H9 (cell line): ENCODE measurements at regions not wholly inside any gene's neighbourhood (a gene's known extent, or its start where the extent isn't known, plus 50 kb on each side); places are given as distances from the start of the nearest gene placed in this dataset.

Source experiments
- DNase-seq: peaks from one replicate; pipeline ENCODE4 v3.0.0-alpha.2; 2017
- H2AFZ ChIP-seq: one replicate; pipeline ENCODE4 v1.6.1; 2013; ENCODE audit warnings: mild to moderate bottlenecking, low read length, control low read depth, moderate library complexity
- H2AK5ac ChIP-seq: 2 replicates; pipeline ENCODE4 v1.6.1; 2013; ENCODE audit warnings: low read length, control low read depth, mixed read lengths; ENCODE audit not compliant: insufficient read length
- H2BK120ac ChIP-seq: one replicate; pipeline ENCODE4 v1.6.1; 2013; ENCODE audit warnings: low read depth, mild to moderate bottlenecking, low read length, control low read depth, inconsistent platforms; ENCODE audit not compliant: poor library complexity, severe bottlenecking
- H2BK12ac ChIP-seq: 2 replicates; pipeline ENCODE4 v1.6.1; 2013; ENCODE audit warnings: low read length, control low read depth, mixed read lengths, low read depth; ENCODE audit not compliant: insufficient read length
- H2BK15ac ChIP-seq: 2 replicates; pipeline ENCODE4 v1.6.1; 2013; ENCODE audit warnings: low read depth, low read length, control low read depth
- H2BK20ac ChIP-seq: one replicate; pipeline ENCODE4 v1.6.1; 2013; ENCODE audit warnings: low read depth, mild to moderate bottlenecking, low read length, control low read depth, inconsistent platforms; ENCODE audit not compliant: poor library complexity, severe bottlenecking
- H2BK5ac ChIP-seq: 2 replicates; pipeline ENCODE4 v1.6.1; 2013; ENCODE audit warnings: low read length, control low read depth, mixed read lengths; ENCODE audit not compliant: insufficient read length
- H3K14ac ChIP-seq: 2 replicates; pipeline ENCODE4 v1.6.1; 2013; ENCODE audit warnings: low read length, control low read depth; ENCODE audit not compliant: insufficient read depth
- H3K18ac ChIP-seq: 2 replicates; pipeline ENCODE4 v1.6.1; 2013; ENCODE audit warnings: low read depth, mild to moderate bottlenecking, mixed read lengths, low read length, control low read depth; ENCODE audit not compliant: insufficient read length
- H3K23ac ChIP-seq: 2 replicates; pipeline ENCODE4 v1.6.1; 2013; ENCODE audit warnings: low read length, control low read depth, mixed read lengths, low read depth; ENCODE audit not compliant: insufficient read length
- H3K23me2 ChIP-seq: 2 replicates; pipeline ENCODE4 v1.6.1; 2013; ENCODE audit warnings: low read depth, mild to moderate bottlenecking, mixed read lengths, low read length, control low read depth; ENCODE audit not compliant: insufficient read length, poor library complexity, severe bottlenecking
- H3K27ac ChIP-seq: 2 replicates; pipeline ENCODE4 v1.5.1; 2013; ENCODE audit warnings: low read length, control low read depth, mixed read lengths, low read depth; ENCODE audit not compliant: insufficient read length
- H3K27me3 ChIP-seq: 2 replicates; pipeline ENCODE4 v1.6.1; 2013; ENCODE audit warnings: low read length, control low read depth, inconsistent platforms; ENCODE audit not compliant: insufficient read depth
- H3K4ac ChIP-seq: 2 replicates; pipeline ENCODE4 v1.6.1; 2013; ENCODE audit warnings: low read depth, mild to moderate bottlenecking, control low read depth, inconsistent platforms, low read length, moderate library complexity
- H3K4me1 ChIP-seq: 2 replicates; pipeline ENCODE4 v1.6.1; 2013; ENCODE audit warnings: low read length, control low read depth, inconsistent platforms; ENCODE audit not compliant: insufficient read depth
- H3K4me2 ChIP-seq: 2 replicates; pipeline ENCODE4 v1.6.1; 2013; ENCODE audit warnings: low read length, control low read depth, mixed read lengths; ENCODE audit not compliant: insufficient read length, insufficient read depth
- H3K56ac ChIP-seq: 2 replicates; pipeline ENCODE4 v1.6.1; 2013; ENCODE audit warnings: low read depth, mild to moderate bottlenecking, mixed read lengths, low read length, control low read depth; ENCODE audit not compliant: insufficient read length
- H3K79me1 ChIP-seq: 2 replicates; pipeline ENCODE4 v1.6.1; 2013; ENCODE audit warnings: low read depth, mild to moderate bottlenecking, moderate library complexity, low read length, control low read depth, inconsistent platforms; ENCODE audit not compliant: insufficient read depth, poor library complexity, severe bottlenecking
- H3K79me2 ChIP-seq: 2 replicates; pipeline ENCODE4 v1.6.1; 2013; ENCODE audit warnings: low read length, control low read depth, inconsistent platforms; ENCODE audit not compliant: insufficient read depth
- H3K9ac ChIP-seq: 2 replicates; pipeline ENCODE4 v1.6.1; 2013; ENCODE audit warnings: low read length, control low read depth, mixed read lengths; ENCODE audit not compliant: insufficient read length; ENCODE audit errors: extremely low read depth
- H3K9me3 ChIP-seq: one replicate; pipeline ENCODE4 v1.6.1; 2013; ENCODE audit warnings: low read depth, low read length, inconsistent platforms; ENCODE audit not compliant: control insufficient read depth
- H3T11ph ChIP-seq: one replicate; pipeline ENCODE4 v1.6.1; 2013; ENCODE audit warnings: mild to moderate bottlenecking, low read length, control low read depth, inconsistent platforms
- H4K20me1 ChIP-seq: one replicate; pipeline ENCODE4 v1.6.1; 2013; ENCODE audit not compliant: control insufficient read depth, insufficient read length, insufficient read depth
- H4K5ac ChIP-seq: 2 replicates; pipeline ENCODE4 v1.6.1; 2013; ENCODE audit warnings: low read depth, mild to moderate bottlenecking, mixed read lengths, low read length, control low read depth; ENCODE audit not compliant: insufficient read length
- H4K8ac ChIP-seq: replicated peaks from 2 replicates; pipeline ENCODE4 v1.6.1; 2013; ENCODE audit warnings: low read length, control low read depth, mixed read lengths, low read depth; ENCODE audit not compliant: insufficient read length
- H4K91ac ChIP-seq: 2 replicates; pipeline ENCODE4 v1.6.1; 2013; ENCODE audit warnings: low read depth, mild to moderate bottlenecking, moderate library complexity, mixed read lengths, low read length, control low read depth; ENCODE audit not compliant: insufficient read length
- H3K27ac Mint-ChIP-seq, 3 experiments: 2 replicates in 2 of 3; 3 replicates in 1 of 3; pipeline ENCODE4 v1.8.0; 2020 to 2021; ENCODE audit warnings: mixed read lengths in 3 of 3, mild to moderate bottlenecking in 1 of 3, moderate library complexity in 1 of 3
- H3K27me3 Mint-ChIP-seq: 2 replicates; pipeline ENCODE4 v1.8.0; 2021; ENCODE audit warnings: low read depth, mild to moderate bottlenecking, moderate library complexity, mixed read lengths
- H3K36me3 Mint-ChIP-seq, 3 experiments: 2 replicates in 2 of 3; 3 replicates in 1 of 3; pipeline ENCODE4 v1.8.0; 2020 to 2021; ENCODE audit warnings: low read depth in 3 of 3, mixed read lengths in 3 of 3; ENCODE audit not compliant: insufficient read depth in 1 of 3
- H3K4me1 Mint-ChIP-seq, 2 experiments: 2 replicates each; pipeline ENCODE4 v1.8.0; 2020; ENCODE audit warnings: mixed read lengths in 2 of 2
- H3K4me3 Mint-ChIP-seq, 2 experiments: 2 replicates in 1 of 2; 3 replicates in 1 of 2; pipeline ENCODE4 v1.8.0; 2020 to 2021; ENCODE audit warnings: mild to moderate bottlenecking in 2 of 2, mixed read lengths in 2 of 2, moderate library complexity in 1 of 2
- H3K9me3 Mint-ChIP-seq, 2 experiments: 2 replicates in 1 of 2; 3 replicates in 1 of 2; pipeline ENCODE4 v1.8.0; 2020; ENCODE audit warnings: mild to moderate bottlenecking in 2 of 2, mixed read lengths in 2 of 2, moderate library complexity in 1 of 2
- CTCF ChIP-seq: fragments of 200-600 bp; sonication (generic); conservative IDR thresholded peaks from 3 replicates; pipeline ENCODE4 v1.8.0; 2021; ENCODE audit warnings: antibody characterized with exemption, mild to moderate bottlenecking
- WGBS: extraction: QIAGEN DNeasy Blood & Tissue Kit; methylation state at CpG from one replicate; pipeline ENCODE4 v1.1.7; 2013; ENCODE audit warnings: missing lambda C conversion rate, low lambda C conversion rate, mixed read lengths; ENCODE audit not compliant: insufficient read length; ENCODE audit errors: extremely low coverage; 5-methylcytosine and 5-hydroxymethylcytosine counted together

- H3K9me3 ChIP-seq, result no peaks in the 10 kb centered on the region
- no peaks in the 10 kb centered on the region for H4K20me1 ChIP-seq
- no peak overlapping the region for H4K91ac ChIP-seq
- no peak overlapping the region for H3K27ac ChIP-seq
- no peaks in the 10 kb centered on the region for H3K36me3 Mint-ChIP-seq
- H3T11ph ChIP-seq, result no peak overlapping the region
- no peak overlapping the region for H2BK5ac ChIP-seq
- no peak overlapping the region for H2BK15ac ChIP-seq
- no peak overlapping the region for H3K4me3 Mint-ChIP-seq
- H2BK120ac ChIP-seq, result no peak overlapping the region
- no peak overlapping the region for H3K56ac ChIP-seq
- no peak overlapping the region for H3K9ac ChIP-seq
- no peak overlapping the region for H2AFZ ChIP-seq
- no peaks in the 10 kb centered on the region for H3K27me3 ChIP-seq
- no peaks in the 10 kb centered on the region for H3K9me3 Mint-ChIP-seq
- H3K79me1 ChIP-seq, result no peaks in the 10 kb centered on the region
- no peaks in the 10 kb centered on the region for H3K27me3 Mint-ChIP-seq
- no peaks in the 10 kb centered on the region for H3K23me2 ChIP-seq
- H3K4me1 Mint-ChIP-seq, result peaks cover 0 to 3% of the 10 kb centered on the region in 2 experiments; a peak in 2 of 4 replicates
- H3K14ac ChIP-seq, result no peak overlapping the region
- no peak overlapping the region for H3K4ac ChIP-seq
- no CpG with 5 or more reads among the region's 4 CpGs for WGBS
- no peak overlapping the region for H4K5ac ChIP-seq
- no peaks in the 10 kb centered on the region for H3K4me1 ChIP-seq
- no peak overlapping the region for H4K8ac ChIP-seq
- H2BK12ac ChIP-seq, result no peak overlapping the region
- H3K4me2 ChIP-seq, result no peak overlapping the region
- no peak overlapping the region for H3K23ac ChIP-seq
- no peak for TF ChIP-seq CTCF
- no peaks in the 10 kb centered on the region for H3K79me2 ChIP-seq
- H3K18ac ChIP-seq, result no peak overlapping the region
- H2BK20ac ChIP-seq, result no peak overlapping the region
- no peak for DNase-seq
- H2AK5ac ChIP-seq, result no peak overlapping the region
- H3K27ac Mint-ChIP-seq, result no peak overlapping the region; a peak in 1 of 7 replicates
Observed at GRCh38 chr3:148084931-148085330, 612.8 kb upstream of the AGTR1 start.
